GM18870 (cell line): ENCODE measurements at regions not wholly inside any gene's neighbourhood (a gene's known extent, or its start where the extent isn't known, plus 50 kb on each side); places are given as distances from the start of the nearest gene placed in this dataset.
"Not testable (repeated sequence)": the region's sequence is repeated elsewhere in the genome, so short reads cannot be mapped to it uniquely, and the experiment has no call there.

ENCODE experiments used
- ATAC-seq: cut with Tn5 transposase; IDR thresholded peaks from one replicate; pipeline ENCODE4 v1.9.1; 2021; ENCODE audit warnings: moderate library complexity; ENCODE audit not compliant: unreplicated experiment

DNA sequence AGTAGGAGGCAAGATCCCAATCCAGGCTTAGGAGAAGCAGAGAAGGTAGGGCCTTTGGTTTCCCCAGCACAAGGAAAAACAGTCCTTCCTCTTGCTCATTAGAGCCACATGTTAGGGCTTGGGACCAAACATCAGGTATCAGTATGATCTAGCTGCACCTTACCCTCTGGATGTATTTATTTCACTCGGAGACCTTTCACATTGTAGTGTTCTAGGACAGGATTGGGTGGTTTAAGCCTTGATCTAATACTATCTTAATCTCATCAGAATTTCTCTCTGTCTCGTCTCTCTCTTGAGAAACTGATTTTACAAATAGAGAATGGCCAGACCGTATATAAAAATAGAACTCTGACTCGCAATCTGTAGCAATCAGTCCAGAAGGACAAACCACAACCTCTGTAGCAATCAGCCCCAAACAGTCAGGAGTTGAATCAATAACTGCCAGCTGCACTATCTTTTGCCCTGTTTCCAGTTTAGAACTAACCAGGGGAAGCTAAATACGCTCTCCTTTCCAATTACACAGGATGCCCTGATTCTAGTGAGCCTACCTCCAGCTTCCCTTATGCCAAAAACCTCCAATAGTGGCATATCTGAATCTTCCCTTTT is 207.1 kb downstream of the TDRD15 start:
- no peak for ATAC-seq

DNA sequence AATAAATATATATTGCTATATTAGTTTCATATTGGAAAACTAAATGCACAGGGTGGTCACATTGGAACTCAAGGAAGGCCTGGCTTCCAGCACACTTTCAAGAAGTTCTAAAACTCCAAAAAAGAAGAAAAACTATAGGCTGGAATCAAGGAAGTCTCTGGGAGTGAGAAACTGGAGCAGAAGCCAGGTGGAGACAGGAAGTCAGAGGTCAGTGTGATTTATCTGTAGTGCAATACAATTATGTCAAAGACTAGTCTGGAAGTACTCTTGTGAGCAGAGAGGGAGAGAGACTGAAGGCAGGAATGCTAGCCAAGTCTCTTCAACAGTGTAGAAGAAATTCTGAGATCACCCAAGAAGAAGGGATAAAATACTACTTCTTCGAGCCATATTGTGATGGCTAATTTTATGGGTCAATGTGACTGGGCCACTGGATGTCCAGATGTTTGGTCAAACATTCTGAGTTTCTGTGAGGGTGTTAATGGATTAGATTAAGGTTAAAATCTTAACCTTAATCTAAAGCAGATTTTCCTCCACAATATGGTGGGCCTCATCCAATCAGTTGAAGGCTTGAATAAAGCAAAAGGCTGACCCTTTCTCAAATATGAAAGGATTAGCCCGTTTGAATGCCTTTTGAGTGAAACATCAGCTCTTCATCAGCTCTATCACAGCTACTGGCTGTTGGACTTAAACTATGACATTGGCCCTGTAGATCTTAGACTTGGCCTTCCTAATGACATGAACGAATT is 208.0 kb downstream of the TDRD15 start:
- no peak for ATAC-seq

DNA sequence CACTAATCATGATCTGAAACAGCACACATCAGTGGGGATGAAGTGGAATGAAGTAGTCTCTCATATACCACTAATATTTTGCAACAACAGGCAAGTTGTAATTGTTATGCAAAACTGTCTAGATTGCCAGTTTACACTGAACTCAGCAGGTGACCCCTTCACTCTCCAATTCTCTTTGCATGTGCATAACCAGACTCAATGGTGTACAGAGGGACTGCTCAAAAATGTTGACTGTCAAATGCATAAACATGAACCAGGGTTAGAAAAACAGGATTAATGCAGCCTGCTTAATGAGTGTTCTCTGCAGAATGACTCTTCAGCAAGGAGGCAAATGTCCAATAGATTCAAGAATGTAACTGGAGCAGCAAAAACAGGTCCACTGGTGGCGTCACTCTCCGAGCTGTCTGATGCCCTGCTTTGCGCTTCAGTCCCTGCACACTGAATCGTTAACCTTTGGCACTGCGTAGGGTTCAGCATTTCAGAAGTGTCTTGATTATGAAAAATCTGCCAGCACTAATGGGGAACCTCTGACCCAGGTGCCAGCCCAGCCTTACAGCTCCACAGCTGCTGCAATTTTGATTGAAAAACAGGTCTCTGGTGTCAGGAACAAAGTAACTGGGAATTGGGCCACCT is 209.3 kb downstream of the TDRD15 start:
- no peak for ATAC-seq

DNA sequence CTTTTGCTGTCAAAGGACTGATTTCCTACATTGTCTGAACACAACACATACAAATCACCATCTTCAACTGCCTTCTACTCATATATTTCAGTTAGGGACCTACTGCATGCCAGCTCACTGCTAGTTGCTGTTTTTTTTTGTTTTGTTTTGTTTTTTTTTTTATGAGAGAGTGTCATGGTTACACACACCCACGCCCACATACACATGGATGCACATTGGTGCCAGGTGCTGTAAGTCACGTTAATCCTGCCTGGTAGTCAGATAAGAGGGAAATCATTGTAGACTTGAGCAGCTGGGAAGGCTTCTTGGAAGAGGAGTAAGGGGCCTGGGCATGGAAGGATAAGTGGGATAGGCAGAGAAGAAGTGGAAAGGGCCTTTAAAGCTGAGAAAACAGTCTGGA is 209.9 kb downstream of the TDRD15 start:
- ATAC-seq: no peak

DNA sequence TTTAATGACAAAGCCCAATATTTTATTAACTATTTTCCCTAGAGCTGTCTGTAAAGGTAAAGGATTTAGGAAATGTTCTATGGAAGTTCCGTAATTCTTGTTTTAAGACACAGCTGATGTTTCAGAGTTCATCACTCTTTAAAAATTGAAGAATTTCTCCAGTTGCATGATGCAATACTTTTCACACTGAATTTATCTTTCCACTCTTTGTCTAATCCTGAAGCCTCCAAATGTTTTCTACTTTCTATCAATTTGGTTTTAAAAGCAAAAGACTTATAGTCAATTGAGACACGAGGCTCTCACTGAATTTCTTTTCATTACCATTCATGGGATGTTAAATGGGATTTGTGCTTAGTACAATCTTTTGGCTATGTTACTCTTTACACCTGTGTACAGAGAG is 223.2 kb downstream of the TDRD15 start:
- ATAC-seq: no peak

DNA sequence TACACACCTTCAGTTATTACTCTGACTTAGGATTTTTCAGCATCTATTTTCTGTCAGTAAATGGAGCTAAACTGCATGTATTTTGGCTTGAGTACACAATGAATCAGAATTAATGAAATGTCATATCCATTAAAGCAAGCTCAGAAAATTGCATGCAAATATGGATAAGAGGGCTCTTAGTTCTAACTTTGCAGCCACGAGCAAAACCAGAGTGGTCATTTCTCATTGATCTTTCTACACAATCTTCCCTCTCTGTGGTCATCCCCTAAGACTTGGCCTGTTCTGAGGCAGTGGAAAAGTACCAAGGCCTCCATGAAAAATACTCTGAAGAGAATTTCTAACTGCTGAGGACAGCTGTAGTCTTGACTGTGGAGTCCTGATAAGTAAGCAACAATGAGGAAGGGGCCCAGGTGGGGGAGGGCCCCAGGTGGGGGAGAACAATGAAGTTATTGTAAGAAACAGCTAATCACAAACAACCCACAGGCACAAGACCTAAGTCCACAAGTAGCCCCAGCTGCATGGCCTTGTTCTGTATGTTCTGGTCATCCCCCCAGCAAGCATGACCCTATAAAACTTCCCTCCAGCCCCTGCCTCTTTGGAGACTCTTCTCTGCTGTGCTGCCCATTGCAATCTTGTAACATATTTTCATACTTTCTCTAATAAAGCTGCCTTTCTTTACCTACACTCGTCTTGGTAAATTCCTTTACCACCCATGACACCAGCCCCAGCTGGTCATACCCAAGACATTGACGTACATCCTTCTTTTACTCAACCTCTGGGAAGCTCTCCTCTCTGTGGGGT is 230.3 kb downstream of the TDRD15 start:
- ATAC-seq: no peak

DNA sequence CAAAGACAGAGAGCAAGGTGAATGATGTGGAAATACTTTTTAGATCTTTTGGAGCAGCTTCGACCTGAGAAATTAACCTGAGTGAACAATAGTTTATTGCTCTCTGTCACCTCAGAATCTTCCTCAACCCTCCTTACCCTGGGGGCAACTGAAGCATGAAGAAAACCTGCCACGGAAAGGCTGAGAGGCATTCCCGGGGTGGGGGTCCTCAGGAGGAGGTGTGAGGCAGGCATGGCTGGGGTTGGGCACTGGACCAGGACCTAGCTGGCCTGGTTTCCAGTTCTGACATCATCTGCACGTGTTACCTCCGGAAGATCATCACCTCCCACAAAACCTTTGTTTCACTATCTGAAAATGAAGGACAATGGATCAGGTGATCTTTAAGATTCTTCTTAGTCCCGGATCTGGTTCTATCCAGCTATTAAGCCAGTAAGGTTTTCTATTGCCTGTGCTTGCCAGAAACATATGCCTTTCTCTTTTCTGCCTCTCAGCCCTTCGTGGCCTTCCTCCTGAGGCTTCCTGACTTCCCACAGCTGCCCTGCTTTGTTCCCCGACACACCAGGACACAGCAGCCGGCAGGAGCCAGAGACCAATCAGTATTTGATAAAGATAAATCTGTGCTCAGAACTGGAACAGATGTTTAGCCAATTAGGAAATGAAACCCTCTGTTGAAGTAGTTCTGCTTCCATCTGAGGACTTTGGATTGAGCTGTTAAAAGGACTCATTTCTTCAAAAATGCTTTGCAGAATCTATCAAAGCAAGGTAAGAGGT is 232.5 kb downstream of the TDRD15 start:
- no peak for ATAC-seq

DNA sequence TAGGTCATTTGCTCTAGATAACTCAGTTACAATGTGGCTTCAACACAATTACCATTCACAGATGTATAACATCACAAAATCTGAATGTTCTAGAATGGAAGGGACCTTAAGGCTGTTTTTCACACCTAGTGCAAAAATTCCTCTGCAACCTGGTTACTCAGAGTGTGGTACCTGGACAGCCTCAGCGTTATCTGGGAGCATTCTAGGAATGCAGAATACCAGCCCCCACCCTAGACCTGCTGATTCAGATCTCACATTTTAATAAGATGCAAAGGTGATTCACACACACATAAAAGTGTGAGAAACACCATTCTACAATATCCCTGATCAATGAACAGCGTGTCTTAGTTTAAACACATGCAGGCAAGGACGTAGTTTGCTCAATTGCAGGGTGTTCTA is 233.1 kb downstream of the TDRD15 start:
- ATAC-seq: no peak

DNA sequence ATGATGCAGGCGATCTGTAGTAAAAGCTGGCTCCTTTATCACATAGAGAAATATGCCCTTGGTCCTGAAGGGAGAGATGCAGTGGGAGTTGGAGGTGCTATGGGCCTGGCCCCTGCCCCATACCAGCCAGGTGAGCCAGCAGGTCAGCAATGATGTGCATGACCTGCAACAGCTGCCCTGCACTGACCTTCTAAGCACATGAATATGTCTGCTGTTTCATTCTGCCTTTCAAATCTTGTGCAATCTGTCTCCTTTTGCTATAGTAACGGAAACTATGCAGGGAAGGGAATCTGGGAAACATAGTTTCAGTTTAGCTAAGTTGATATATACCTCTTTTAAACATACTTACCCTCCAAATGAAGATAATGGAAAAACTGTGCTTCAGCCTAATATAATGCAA is 235.2 kb downstream of the TDRD15 start:
- no peak for ATAC-seq

DNA sequence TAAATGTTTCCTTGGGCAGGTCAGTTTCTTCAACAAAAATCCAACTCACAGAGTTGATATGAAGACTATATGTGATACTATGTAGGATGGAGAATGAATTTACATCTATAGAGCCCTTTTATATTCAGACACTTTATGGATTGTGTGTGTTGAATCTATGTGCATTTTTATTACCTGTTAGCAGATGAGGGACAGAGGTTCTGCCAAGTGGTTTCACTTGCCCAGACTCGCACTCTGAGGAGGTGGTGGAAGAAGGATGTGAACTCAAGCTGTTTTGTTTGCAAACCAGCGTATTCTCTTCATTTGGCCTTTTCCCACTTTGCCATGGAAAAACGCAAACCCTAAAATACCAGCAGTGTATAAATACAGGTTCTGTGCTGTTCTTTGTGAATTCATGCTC is 237.6 kb downstream of the TDRD15 start:
- ATAC-seq: no peak

DNA sequence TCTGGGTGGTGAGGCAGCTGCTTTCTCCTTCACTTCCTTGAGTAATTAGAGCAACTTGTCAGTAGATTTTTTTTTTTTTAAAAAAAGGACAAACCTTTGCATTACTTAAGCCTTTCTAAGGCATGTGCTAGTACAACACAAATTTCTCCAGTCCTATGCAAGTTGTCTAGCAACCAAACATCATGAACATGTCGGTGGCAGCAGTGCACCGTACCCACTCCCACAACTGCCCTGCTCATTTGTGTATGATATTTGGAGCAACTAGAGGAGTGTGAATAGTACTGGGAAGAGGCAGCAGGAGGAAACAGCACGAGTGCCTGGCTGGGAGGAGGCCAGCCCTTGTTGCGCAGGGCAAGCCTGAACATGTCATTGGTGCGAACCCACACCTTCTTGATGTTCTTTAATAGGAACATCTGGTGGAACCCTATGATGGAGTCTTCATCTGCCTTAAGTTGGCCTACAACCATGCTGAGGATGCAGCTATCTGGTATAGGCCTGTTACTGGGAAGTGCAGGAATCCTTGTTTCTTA is 238.3 kb downstream of the TDRD15 start:
- no peak for ATAC-seq

DNA sequence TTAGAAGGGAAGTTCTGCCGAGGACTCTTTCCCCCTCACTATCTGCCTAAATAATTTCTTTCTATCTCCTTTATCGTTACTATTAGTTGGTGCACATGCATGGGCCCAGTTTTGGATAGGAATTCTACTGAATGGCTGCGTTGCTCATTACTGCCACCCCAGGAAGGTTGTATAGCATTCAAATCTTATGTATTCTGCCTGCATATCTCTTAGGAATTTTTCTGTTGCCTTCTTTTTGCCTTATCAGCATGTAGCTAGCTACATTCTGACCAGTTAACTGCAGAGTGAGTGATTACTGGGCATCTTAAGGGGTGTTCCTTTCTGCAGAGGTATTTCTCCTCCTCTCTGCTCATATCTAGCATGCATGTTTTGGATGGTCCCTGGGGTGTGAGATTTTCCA is 239.6 kb downstream of the TDRD15 start:
- ATAC-seq: no peak

DNA sequence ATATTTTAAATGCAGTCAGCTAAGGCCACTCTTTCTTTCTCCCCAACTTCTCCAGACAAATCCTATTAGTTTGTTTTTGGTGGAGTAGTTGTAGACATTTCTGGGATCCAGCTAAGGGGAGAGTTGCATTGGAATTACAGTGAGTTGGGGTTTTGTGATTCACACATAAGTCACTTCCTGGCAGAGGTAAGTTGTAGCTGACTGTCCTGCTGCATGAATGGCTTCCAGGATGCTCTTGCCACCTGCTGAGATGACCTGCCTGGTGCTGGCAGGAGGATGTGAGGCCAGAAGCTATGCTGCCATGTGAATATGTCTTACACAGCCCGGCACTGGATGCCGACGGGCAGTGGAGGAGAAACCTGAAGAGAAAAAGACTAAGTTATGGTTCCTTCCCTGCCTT is 243.7 kb downstream of the TDRD15 start:
- no peak for ATAC-seq

DNA sequence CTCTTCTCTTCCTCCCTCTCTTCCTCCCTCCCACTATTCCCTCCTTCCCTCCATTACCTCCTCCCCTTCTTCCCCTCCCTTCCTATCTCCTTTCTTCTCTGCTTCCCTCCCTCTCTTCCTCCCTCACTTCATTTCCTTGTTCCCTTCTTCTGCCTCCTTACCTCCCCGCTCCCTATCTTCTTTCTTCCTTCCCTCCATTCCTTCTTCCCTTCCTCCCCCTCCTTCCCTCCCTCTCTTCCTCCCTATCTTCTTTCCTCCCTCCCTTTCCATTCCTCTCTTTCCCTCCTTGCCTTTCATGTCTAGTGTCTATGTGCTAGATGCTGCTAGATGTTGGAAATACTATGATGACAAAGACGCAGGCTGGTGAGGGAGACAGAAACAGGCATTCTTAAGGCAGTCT is 246.0 kb downstream of the TDRD15 start:
- ATAC-seq: no peak

DNA sequence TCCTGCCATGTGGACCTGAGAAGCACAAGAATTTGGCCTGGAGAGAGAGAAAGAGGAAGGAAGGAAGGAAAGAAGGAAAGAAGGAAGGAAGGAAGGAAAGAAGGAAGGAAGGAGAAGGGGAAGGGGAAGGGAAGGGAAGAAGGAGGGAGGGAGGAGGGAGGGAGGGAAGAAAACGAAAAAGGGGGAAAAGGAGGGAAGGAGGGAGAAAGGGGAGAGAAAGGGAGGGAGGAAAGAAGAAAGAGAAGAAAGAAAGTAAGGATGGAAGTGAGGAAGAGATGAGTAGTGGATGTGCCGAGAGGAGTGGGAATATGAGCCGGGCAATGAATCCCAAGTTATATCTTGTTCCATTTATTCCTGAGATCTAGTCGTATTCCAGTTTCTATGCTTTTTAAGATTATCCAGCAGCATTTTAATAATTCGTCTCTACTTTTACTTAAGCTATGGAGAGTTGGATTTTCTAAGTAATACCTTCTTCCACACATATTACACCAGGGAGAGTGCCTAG is 247.8 kb downstream of the TDRD15 start:
- no peak for ATAC-seq

DNA sequence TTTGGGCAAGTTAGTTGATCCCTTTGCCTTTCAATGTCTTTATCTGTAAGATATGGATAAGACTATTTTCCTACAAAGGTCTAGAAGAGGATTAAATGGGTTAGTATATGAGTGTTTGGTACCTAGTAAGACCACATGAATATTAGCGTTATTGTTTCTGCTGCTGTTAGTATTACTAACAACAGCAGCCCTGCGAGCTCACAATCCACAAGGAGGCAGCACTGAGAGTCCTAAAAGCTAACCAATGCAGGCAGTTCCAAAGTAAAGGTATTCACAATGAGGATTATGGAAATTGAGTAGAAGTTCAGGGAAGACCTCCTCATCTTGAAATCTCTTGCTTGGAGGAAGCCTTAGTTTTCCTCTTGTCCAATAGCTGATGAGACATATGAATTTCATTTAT is 248.9 kb downstream of the TDRD15 start:
- ATAC-seq: no peak

DNA sequence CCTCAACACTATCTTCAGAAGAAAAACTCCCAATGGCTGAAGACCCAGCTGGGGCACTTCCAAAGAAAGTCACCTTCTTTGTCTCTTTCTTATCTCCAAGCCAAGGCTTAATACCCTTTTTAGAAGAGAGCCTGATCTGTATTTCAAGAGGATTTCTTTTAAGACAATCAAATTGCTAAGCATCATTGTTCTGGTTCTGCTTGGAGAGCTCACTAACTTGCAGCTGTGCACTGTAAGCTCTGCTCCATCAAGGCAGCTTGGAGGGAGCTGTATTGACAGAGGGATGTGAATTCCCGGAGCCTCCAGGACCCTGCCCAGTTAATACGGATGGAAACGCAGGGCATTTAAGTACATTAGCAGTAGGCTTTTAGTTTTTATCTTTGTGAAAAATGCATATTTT is 253.1 kb downstream of the TDRD15 start:
- no peak for ATAC-seq

DNA sequence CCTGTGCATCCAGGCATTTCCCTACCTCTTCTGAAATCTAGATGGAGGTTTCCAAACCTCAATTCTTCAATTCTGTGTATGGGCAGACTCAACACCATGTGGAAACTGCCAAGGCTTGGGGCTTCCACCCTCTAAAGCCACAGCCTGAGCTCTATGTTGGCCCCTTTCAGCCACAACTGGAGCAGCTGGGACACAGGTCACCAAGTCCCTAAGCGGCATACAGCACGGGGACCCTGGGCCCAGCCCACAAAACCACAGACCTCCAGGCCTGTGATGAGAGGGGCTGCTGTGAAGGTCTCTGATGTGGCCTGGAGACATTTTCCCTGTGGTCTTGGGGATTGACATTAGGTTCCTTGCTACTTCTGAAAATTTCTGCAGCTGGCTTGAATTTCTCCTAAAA is 255.4 kb downstream of the TDRD15 start:
- no peak for ATAC-seq

DNA sequence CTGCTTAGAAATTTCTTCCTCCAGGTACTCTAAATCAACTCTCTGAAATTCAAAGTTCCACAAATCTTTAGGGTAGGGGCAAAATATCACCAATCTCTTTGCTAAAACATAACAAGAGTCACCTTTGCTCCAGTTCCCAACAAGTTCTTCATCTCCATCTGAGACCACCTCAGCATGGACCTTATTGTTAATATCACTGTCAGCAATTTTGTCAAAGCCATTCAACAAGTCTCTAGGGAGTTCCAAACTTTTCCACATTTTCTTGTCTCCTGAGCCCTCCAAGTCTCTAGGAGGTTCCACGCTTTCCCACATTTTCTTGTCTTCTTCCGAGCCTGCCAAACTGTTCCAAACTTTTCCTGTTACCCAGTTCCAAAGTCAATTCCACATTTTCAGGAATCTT is 255.9 kb downstream of the TDRD15 start:
- not testable (repeated sequence) for ATAC-seq

DNA sequence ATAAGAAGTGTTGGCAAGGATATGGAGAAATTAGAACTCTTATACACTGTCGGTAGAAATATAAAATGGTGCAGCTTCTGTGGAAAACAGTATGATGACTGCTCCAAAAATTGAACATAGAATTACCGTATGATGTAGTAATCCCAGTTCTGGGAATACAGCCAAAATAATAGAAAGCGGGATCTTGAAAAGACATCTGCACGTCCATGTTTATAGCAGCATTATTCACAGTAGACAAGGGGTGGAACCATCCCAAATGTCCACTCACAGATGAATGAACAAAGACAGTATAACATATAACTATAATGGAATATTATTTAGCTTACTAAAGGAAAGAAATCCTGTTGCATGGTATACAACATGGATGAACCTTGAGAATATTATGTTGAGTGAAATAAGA is 257.7 kb downstream of the TDRD15 start:
- no peak for ATAC-seq
